Neuronal stem cell (in vitro differentiated cells): ENCODE measurements at regions not wholly inside any gene's neighbourhood (a gene's known extent, or its start where the extent isn't known, plus 50 kb on each side); places are given as distances from the start of the nearest gene placed in this dataset.
"Not testable (repeated sequence)": the region's sequence is repeated elsewhere in the genome, so short reads cannot be mapped to it uniquely, and the experiment has no call there.

ENCODE experiments used
- DNase-seq: peaks from one replicate; pipeline ENCODE4 v3.0.0-alpha.2; 2013; ENCODE audit warnings: low spot score
- H2AFZ ChIP-seq: one replicate; pipeline ENCODE4 v1.6.1; 2013; ENCODE audit warnings: mild to moderate bottlenecking, low read length, inconsistent platforms
- H2AK5ac ChIP-seq: 2 replicates; pipeline ENCODE4 v1.6.1; 2013; ENCODE audit warnings: low read depth, mild to moderate bottlenecking, inconsistent platforms, low read length, moderate library complexity, mixed read lengths
- H2BK120ac ChIP-seq: 2 replicates; pipeline ENCODE4 v1.6.1; 2013; ENCODE audit warnings: low read depth, mild to moderate bottlenecking, inconsistent platforms, low read length, moderate library complexity, mixed read lengths
- H2BK12ac ChIP-seq: one replicate; pipeline ENCODE4 v1.6.1; 2013; ENCODE audit warnings: low read length, inconsistent platforms
- H2BK15ac ChIP-seq: 2 replicates; pipeline ENCODE4 v1.6.1; 2013; ENCODE audit warnings: mild to moderate bottlenecking, low read length, inconsistent platforms, mixed read lengths
- H2BK5ac ChIP-seq: one replicate; pipeline ENCODE4 v1.6.1; 2013; ENCODE audit warnings: inconsistent platforms, mild to moderate bottlenecking, low read length, moderate library complexity
- H3K14ac ChIP-seq: one replicate; pipeline ENCODE4 v1.6.1; 2013; ENCODE audit warnings: low read length, inconsistent platforms
- H3K18ac ChIP-seq: 2 replicates; pipeline ENCODE4 v1.6.1; 2013; ENCODE audit warnings: low read length, inconsistent platforms
- H3K23ac ChIP-seq: 2 replicates; pipeline ENCODE4 v1.6.1; 2013; ENCODE audit warnings: low read depth, mild to moderate bottlenecking, mixed read lengths, low read length, inconsistent platforms; ENCODE audit not compliant: poor library complexity
- H3K27ac ChIP-seq: replicated peaks from 3 replicates; pipeline ENCODE4 v1.5.1; 2013; ENCODE audit warnings: low read length, inconsistent platforms
- H3K27me3 ChIP-seq, 3 experiments: 2 replicates each; pipeline ENCODE4 v1.6.1; 2013; ENCODE audit warnings: low read length in 3 of 3, mild to moderate bottlenecking in 2 of 3, inconsistent platforms in 1 of 3, low read depth in 1 of 3, mixed read lengths in 1 of 3, moderate library complexity in 1 of 3; ENCODE audit not compliant: control insufficient read depth in 3 of 3, insufficient read depth in 3 of 3
- H3K36me3 ChIP-seq, 2 donors: replicated peaks in 1 of 2; 2 replicates each; pipeline ENCODE4 v1.6.1; 2013; ENCODE audit warnings: low read length in 2 of 2; ENCODE audit not compliant: control insufficient read depth in 2 of 2, insufficient read depth in 2 of 2
- H3K4ac ChIP-seq: 2 replicates; pipeline ENCODE4 v1.6.1; 2013; ENCODE audit warnings: inconsistent platforms, mild to moderate bottlenecking, low read length, moderate library complexity
- H3K4me1 ChIP-seq, 2 donors: 1 replicate in 1 of 2; 2 replicates in 1 of 2; pipeline ENCODE4 v1.6.1; 2013; ENCODE audit warnings: low read length in 2 of 2, low read depth in 1 of 2; ENCODE audit not compliant: control insufficient read depth in 2 of 2, insufficient read depth in 1 of 2
- H3K4me2 ChIP-seq: one replicate; pipeline ENCODE4 v1.6.1; 2013; ENCODE audit warnings: mild to moderate bottlenecking, low read length, inconsistent platforms; ENCODE audit not compliant: insufficient read depth, poor library complexity, severe bottlenecking
- H3K4me3 ChIP-seq, 2 donors: 2 replicates each; pipeline ENCODE4 v1.5.1; 2013; ENCODE audit warnings: low read length in 2 of 2, mild to moderate bottlenecking in 2 of 2, inconsistent platforms in 1 of 2, moderate library complexity in 1 of 2
- H3K79me1 ChIP-seq: one replicate; pipeline ENCODE4 v1.6.1; 2013; ENCODE audit warnings: low read depth, mild to moderate bottlenecking, inconsistent platforms, low read length, moderate library complexity
- H3K9ac ChIP-seq: one replicate; pipeline ENCODE4 v1.6.1; 2013; ENCODE audit warnings: mild to moderate bottlenecking, low read depth, low read length, inconsistent platforms; ENCODE audit not compliant: poor library complexity
- H3K9me3 ChIP-seq, 2 donors: replicated peaks in 1 of 2; 2 replicates each; pipeline versions ENCODE3 to v1.6.1; 2013; ENCODE audit warnings: low read length in 2 of 2, mild to moderate bottlenecking in 2 of 2, inconsistent platforms in 1 of 2, low read depth in 1 of 2, mixed read lengths in 1 of 2, moderate library complexity in 1 of 2; ENCODE audit not compliant: control insufficient read depth in 2 of 2, insufficient read depth in 1 of 2
- H4K8ac ChIP-seq: one replicate; pipeline ENCODE4 v1.6.1; 2013; ENCODE audit warnings: low read depth, mild to moderate bottlenecking, inconsistent platforms, low read length, moderate library complexity
- H4K91ac ChIP-seq: one replicate; pipeline ENCODE4 v1.6.1; 2013; ENCODE audit warnings: low read length, low read depth, mild to moderate bottlenecking, inconsistent platforms; ENCODE audit not compliant: poor library complexity
- WGBS, 2 donors: extraction: QIAGEN DNeasy Blood & Tissue Kit; methylation state at CpG; one replicate each; pipeline ENCODE4 v1.1.7; 2013; ENCODE audit warnings: missing lambda C conversion rate in 2 of 2, mixed read lengths in 1 of 2; ENCODE audit not compliant: insufficient read length in 2 of 2, insufficient replicate concordance in 1 of 2; ENCODE audit errors: extremely low coverage in 2 of 2; 5-methylcytosine and 5-hydroxymethylcytosine counted together

DNA sequence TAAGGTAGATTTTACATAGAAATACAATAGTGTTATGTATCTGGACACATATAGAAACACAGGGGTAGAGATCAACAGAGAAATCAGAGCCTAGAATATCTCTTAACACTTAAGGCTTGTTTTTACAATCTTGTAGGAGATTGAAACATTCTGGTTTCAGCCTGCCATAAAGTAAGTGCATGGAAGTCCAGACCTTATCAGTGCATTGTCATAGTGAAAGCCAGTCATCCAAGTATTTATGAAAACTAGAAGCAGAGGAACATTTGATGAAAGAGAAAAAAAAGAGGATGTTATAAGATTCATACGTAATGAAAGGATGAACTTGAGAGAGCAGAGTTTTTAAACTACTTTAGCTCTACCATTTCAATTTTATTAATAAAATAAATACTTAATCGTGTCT is 194.3 kb upstream of the TRPC7 start:
- Histone ChIP-seq H3K79me1 (no peaks in the 10 kb centered on the region), H2AFZ (no peak overlapping the region), H2BK5ac (no peak overlapping the region), H3K36me3 (no peaks in the 10 kb centered on the region), H2BK15ac (no peak overlapping the region), H3K18ac (no peak overlapping the region), H3K4me2 (no peak overlapping the region), H3K4ac (no peak overlapping the region), H2BK120ac (no peak overlapping the region), H3K14ac (no peak overlapping the region), H4K8ac (no peak overlapping the region), H4K91ac (no peak overlapping the region), H3K4me1 (no peaks in the 10 kb centered on the region), H3K27ac (no peak overlapping the region), H3K27me3 (no peaks in the 10 kb centered on the region), H2AK5ac (no peak overlapping the region), H3K9ac (no peak overlapping the region), H3K23ac (no peak overlapping the region), H3K9me3 (no peaks in the 10 kb centered on the region), H3K4me3 (no peak overlapping the region), H2BK12ac (no peak overlapping the region)
- DNase-seq: no peak
- no CpG with 5 or more reads among the region's 2 CpGs for WGBS, 2 donors

DNA sequence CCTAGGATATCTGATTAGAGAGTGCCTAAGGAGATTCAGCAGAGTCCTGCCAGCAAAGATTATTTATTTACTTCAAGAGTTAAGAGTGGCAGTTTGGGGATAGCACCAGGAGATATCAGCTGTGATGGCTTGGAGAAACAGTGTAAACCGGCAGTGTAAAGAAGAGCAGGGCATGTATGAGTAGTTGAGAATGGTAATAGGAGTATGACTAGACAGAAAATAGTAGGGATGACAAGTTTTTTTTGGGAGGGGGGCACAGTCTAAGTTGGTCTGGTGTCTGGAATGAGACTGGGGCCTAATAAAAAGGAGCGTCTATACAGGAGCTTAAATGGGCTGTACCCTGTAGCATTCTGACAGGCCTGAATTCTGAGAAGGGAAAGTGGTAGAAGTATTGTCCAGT is 181.8 kb upstream of the TRPC7 start:
- H3K27ac ChIP-seq, H2AFZ ChIP-seq, H3K36me3 ChIP-seq, H3K23ac ChIP-seq, H3K4me2 ChIP-seq, H2BK12ac ChIP-seq, H3K9me3 ChIP-seq, H3K27me3 ChIP-seq, DNase-seq, H3K14ac ChIP-seq, H4K8ac ChIP-seq, H4K91ac ChIP-seq, H3K4me1 ChIP-seq, H3K9ac ChIP-seq, H2BK15ac ChIP-seq, H2BK120ac ChIP-seq, H3K79me1 ChIP-seq, H2AK5ac ChIP-seq, H3K4ac ChIP-seq, H3K4me3 ChIP-seq, H2BK5ac ChIP-seq, H3K18ac ChIP-seq: not testable (repeated sequence)
- WGBS, 2 donors: no CpG with 5 or more reads among the region's 2 CpGs

DNA sequence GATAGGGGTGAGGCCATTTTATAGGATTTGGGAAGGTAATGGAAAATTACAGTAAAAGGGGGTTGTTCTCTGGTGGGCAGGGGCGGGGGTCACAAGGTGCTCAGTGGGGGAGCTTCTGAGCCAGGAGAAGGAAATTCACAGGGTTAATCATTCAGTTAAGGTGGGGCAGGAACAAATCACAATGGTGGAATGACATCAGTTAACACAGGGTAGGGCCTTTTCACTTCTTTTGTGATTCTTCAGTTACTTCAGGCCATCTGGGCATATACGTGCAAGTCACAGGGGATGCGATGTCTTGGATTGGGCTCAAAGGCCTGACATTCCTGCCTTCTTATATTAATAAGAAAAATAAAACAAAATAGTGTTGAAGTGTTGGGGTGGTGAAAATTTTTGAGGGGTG is 181.1 kb upstream of the TRPC7 start:
- not testable (repeated sequence) for H3K4me2 ChIP-seq, H3K14ac ChIP-seq, H3K9ac ChIP-seq, H3K79me1 ChIP-seq, H3K18ac ChIP-seq, H3K27me3 ChIP-seq, H3K4me3 ChIP-seq, H3K36me3 ChIP-seq, H4K8ac ChIP-seq, H2BK15ac ChIP-seq, H2BK120ac ChIP-seq, H2AFZ ChIP-seq, H3K4me1 ChIP-seq, H2AK5ac ChIP-seq, H4K91ac ChIP-seq, DNase-seq, H3K9me3 ChIP-seq, H2BK5ac ChIP-seq, H3K4ac ChIP-seq, H3K27ac ChIP-seq, H3K23ac ChIP-seq, H2BK12ac ChIP-seq
- WGBS, 2 donors: no CpG with 5 or more reads among the region's 3 CpGs

DNA sequence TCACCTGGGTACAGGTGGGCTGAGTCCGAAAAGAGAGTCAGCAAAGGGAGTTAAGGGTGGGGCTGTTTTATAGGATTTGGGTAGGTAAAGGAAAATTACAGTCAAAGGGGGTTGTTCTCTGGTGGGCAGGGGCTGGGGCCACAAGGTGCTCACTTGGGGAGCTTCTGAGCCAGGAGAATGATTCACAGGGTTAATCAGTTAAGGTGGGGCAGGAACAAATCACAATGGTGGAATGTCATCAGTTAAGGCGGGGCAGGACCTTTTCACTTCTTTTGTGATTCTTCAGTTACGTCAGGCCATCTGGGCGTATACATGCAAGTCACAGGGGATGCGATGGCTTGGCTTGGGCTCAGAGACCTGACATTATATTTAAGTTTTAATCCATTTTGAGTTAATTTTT is 179.7 kb upstream of the TRPC7 start:
- H3K79me1 ChIP-seq, H4K91ac ChIP-seq, H3K27ac ChIP-seq, H3K27me3 ChIP-seq, H2AFZ ChIP-seq, H3K4ac ChIP-seq, H3K14ac ChIP-seq, H2AK5ac ChIP-seq, H2BK15ac ChIP-seq, H3K9me3 ChIP-seq, H3K9ac ChIP-seq, H3K18ac ChIP-seq, H3K4me3 ChIP-seq, H2BK5ac ChIP-seq, H2BK120ac ChIP-seq, H3K23ac ChIP-seq, H4K8ac ChIP-seq, DNase-seq, H3K4me1 ChIP-seq, H3K4me2 ChIP-seq, H2BK12ac ChIP-seq, H3K36me3 ChIP-seq: not testable (repeated sequence)
- no CpG with 5 or more reads among the region's 5 CpGs for WGBS, 2 donors
